IPS DF 4.7 (cell line): ENCODE measurements at regions not wholly inside any gene's neighbourhood (a gene's known extent, or its start where the extent isn't known, plus 50 kb on each side); places are given as distances from the start of the nearest gene placed in this dataset.
A peak's percentile ranks its signal among the peaks of the same experiment; 100 is the strongest.

Experiments
- DNase-seq: peaks from one replicate; pipeline ENCODE4 v3.0.0-alpha.2; 2013; ENCODE audit warnings: low spot score; ENCODE audit errors: extremely low read depth

- no peak for DNase-seq
Measured at GRCh38 chr6:105851606-105852005, 234.5 kb upstream of the PRDM1 start.

GRCh38 chr6:105851113-105851580, 235.0 kb upstream of the PRDM1 start:
- no peak for DNase-seq

GRCh38 chr6:105850261-105851112, 235.6 kb upstream of the PRDM1 start:
- no peak for DNase-seq

GRCh38 chr6:105849746-105850145, 236.4 kb upstream of the PRDM1 start:
- DNase-seq, result no peak

- DNase-seq, result no peak
Measured at GRCh38 chr6:105847433-105847832, 238.7 kb upstream of the PRDM1 start.

GRCh38 chr6:105844275-105844883, 241.8 kb upstream of the PRDM1 start:
- no peak for DNase-seq

- DNase-seq, result no peak
Measured at GRCh38 chr6:105839266-105839665, 246.9 kb upstream of the PRDM1 start.

- no peak for DNase-seq
Measured at GRCh38 chr6:105838171-105838570, 248.0 kb upstream of the PRDM1 start.

GRCh38 chr6:105836889-105837288, 249.2 kb upstream of the PRDM1 start:
- DNase-seq, result no peak

GRCh38 chr6:105836379-105836778, 249.8 kb upstream of the PRDM1 start:
- DNase-seq, result no peak

- peak; percentile 14 for DNase-seq
Measured at GRCh38 chr6:105835373-105835772, 250.8 kb upstream of the PRDM1 start.

GRCh38 chr6:105833959-105834947, 251.9 kb upstream of the PRDM1 start:
- DNase-seq, result no peak

GRCh38 chr6:105832313-105832761, 253.8 kb upstream of the PRDM1 start:
- DNase-seq, result no peak

GRCh38 chr6:105831311-105832097, 254.6 kb upstream of the PRDM1 start:
- no peak for DNase-seq

- DNase-seq, result no peak
Measured at GRCh38 chr6:105825210-105825609, 260.9 kb upstream of the PRDM1 start.

GRCh38 chr6:105824732-105825131, 261.4 kb upstream of the PRDM1 start:
- DNase-seq, result no peak

GRCh38 chr6:105821777-105822176, 264.4 kb upstream of the PRDM1 start:
- no peak for DNase-seq

- no peak for DNase-seq
Measured at GRCh38 chr6:105821027-105821426, 265.1 kb upstream of the PRDM1 start.

- no peak for DNase-seq
Measured at GRCh38 chr6:105819745-105820144, 266.4 kb upstream of the PRDM1 start.

GRCh38 chr6:105818505-105818904, 267.6 kb upstream of the PRDM1 start:
- DNase-seq, result no peak

GRCh38 chr6:105817961-105818360, 268.2 kb upstream of the PRDM1 start:
- DNase-seq, result no peak
